Fibroblast of villous mesenchyme (primary cell): ENCODE measurements at regions not wholly inside any gene's neighbourhood (a gene's known extent, or its start where the extent isn't known, plus 50 kb on each side); places are given as distances from the start of the nearest gene placed in this dataset.

ENCODE experiments used
- DNase-seq: peaks from one replicate; pipeline ENCODE4 v3.0.0-alpha.2; 2010; ENCODE audit warnings: low read depth
- H3K4me3 ChIP-seq: 2 replicates; pipeline ENCODE4 v1.5.1; 2011; ENCODE audit warnings: low read depth, mild to moderate bottlenecking, low read length
- TF ChIP-seq, protein P1 (sequence below): IDR thresholded peaks from 2 replicates; pipeline ENCODE4 v1.5.1; 2012; ENCODE audit warnings: low read depth, mild to moderate bottlenecking, low read length; ENCODE audit not compliant: insufficient read depth

GRCh38 chr1:165147799-165148198, 208.7 kb downstream of the LMX1A start:
- H3K4me3 ChIP-seq = no peak overlapping the region
- TF ChIP-seq, protein P1, sequence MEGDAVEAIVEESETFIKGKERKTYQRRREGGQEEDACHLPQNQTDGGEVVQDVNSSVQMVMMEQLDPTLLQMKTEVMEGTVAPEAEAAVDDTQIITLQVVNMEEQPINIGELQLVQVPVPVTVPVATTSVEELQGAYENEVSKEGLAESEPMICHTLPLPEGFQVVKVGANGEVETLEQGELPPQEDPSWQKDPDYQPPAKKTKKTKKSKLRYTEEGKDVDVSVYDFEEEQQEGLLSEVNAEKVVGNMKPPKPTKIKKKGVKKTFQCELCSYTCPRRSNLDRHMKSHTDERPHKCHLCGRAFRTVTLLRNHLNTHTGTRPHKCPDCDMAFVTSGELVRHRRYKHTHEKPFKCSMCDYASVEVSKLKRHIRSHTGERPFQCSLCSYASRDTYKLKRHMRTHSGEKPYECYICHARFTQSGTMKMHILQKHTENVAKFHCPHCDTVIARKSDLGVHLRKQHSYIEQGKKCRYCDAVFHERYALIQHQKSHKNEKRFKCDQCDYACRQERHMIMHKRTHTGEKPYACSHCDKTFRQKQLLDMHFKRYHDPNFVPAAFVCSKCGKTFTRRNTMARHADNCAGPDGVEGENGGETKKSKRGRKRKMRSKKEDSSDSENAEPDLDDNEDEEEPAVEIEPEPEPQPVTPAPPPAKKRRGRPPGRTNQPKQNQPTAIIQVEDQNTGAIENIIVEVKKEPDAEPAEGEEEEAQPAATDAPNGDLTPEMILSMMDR = no peak
- no peak for DNase-seq

GRCh38 chr1:165144757-165145397, 211.6 kb downstream of the LMX1A start:
- TF ChIP-seq, protein P1 = peak; percentile 78
- DNase-seq = peak; percentile 56
- no peak overlapping the region for H3K4me3 ChIP-seq

GRCh38 chr1:165143437-165144065, 213.0 kb downstream of the LMX1A start:
- H3K4me3 ChIP-seq = no peak overlapping the region
- TF ChIP-seq, protein P1 = peak; percentile 63
- DNase-seq = no peak

DNA sequence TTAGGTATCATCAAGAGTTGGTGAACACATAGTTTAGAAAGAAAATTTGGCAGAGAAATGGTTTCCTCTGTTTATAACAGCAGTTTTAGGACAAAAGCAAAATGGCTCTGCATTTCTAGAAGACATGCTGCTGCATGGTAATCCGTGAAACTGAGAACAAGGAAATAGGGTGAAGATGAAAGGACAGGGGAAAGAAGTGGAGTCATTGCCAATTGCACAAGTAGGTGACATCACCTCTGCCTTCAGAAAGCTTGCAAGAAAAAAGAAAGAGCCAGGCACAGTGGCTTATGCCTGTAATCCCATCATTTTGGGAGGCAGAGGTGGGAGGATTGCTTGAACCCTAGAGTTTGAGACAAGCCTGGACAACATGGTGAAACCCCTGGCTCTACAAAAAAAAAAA, 217.6 kb downstream of the LMX1A start:
- TF ChIP-seq, protein P1 = no peak
- H3K4me3 ChIP-seq = no peak overlapping the region
- no peak for DNase-seq

DNA sequence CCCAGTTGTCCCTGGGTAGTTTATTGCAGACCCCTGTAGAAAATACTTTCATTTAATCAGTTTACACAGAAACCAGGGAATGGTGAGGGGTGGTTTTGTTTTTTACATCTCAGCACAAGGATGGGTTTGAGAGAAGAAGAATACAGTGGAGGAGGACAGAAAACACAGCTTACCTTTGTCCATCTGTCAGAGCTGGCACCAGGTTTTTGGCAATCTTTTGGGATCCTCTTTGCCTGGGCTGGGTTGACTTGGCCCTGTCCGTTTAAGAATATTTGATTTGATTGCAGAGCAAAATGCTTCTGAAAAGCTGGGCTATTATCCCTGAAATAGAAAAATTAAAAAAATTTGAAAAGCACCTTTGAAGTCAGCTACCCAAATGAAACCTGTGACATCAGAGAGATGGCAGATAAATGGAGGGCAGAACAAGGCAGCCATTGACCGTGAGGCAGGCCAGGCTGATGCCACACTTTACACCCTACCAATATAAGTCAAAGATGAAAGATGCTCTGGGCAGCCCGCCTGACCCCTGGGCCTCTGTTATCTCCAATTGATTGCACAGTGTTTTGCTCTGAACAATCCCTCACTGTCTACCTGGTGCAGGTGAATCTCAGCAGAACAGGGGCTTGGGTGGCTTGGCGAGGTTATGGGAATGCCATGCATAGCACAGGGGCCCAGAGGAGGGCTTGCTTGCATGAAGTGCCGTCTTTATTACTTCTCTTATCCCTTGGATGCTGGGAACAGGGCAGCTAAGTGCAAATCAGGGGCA, 218.8 kb downstream of the LMX1A start:
- H3K4me3 ChIP-seq = no peak overlapping the region

GRCh38 chr1:165134431-165134830, 222.1 kb downstream of the LMX1A start:
- H3K4me3 ChIP-seq = no peak overlapping the region
- TF ChIP-seq, protein P1 = no peak
- no peak for DNase-seq

More for the DNA sequence above, 218.8 kb downstream of the LMX1A start:
- no peak for DNase-seq
- TF ChIP-seq, protein P1 = no peak
